Stomach smooth muscle (tissue), 2 donors: ENCODE measurements at regions not wholly inside any gene's neighbourhood (a gene's known extent, or its start where the extent isn't known, plus 50 kb on each side); places are given as distances from the start of the nearest gene placed in this dataset.

ENCODE experiments used
- H3K27ac ChIP-seq: one replicate; pipeline ENCODE4 v1.7.0; 2013; ENCODE audit warnings: mild to moderate bottlenecking, low read length, inconsistent platforms
- H3K27me3 ChIP-seq, 2 donors: one replicate each; pipeline ENCODE4 v1.7.0; 2013; ENCODE audit warnings: low read length in 2 of 2; ENCODE audit not compliant: insufficient read depth in 2 of 2, control insufficient read depth in 1 of 2
- H3K36me3 ChIP-seq, 2 donors: one replicate each; pipeline ENCODE4 v1.7.0; 2013; ENCODE audit warnings: low read length in 2 of 2; ENCODE audit not compliant: control insufficient read depth in 2 of 2, insufficient read depth in 2 of 2
- H3K4me1 ChIP-seq: one replicate; pipeline ENCODE4 v1.7.0; 2013; ENCODE audit warnings: low read length; ENCODE audit not compliant: control insufficient read depth, insufficient read depth
- H3K4me3 ChIP-seq, 2 donors: one replicate each; pipeline ENCODE4 v1.7.0; 2013; ENCODE audit warnings: low read length in 2 of 2
- H3K9ac ChIP-seq, 2 donors: one replicate each; pipeline ENCODE4 v1.7.0; 2013; ENCODE audit warnings: low read length in 2 of 2, mild to moderate bottlenecking in 1 of 2
- H3K9me3 ChIP-seq, 2 donors: one replicate each; pipeline ENCODE4 v1.7.0; 2013; ENCODE audit warnings: low read length in 2 of 2; ENCODE audit not compliant: control insufficient read depth in 2 of 2
- donor health status: healthy.
- donor health status: Pancreatic carcinoma.

DNA sequence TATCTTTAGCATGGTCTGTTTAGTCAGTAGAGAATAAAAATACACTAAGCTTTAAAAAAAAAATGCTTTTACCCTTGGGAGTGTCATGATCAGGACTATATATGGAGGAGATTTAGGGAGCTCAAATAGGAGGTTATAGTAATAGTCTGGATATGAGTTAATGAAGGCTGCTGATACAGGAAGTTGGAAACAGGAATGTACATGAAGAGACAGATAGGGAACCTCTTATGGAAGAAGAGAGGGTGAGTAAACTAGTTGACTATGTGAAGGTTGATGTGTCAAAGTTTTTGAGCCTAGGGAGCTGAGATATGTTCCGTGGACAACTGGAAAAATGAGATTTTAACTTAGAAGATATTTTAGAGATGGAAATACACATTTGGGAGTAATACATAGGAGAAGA, 472.0 kb upstream of the FZD8 start:
- Histone ChIP-seq H3K27ac (no peak overlapping the region), H3K36me3 (no peaks in the 10 kb centered on the region), H3K4me1 (peaks cover 10% of the 10 kb centered on the region), H3K9ac (no peak overlapping the region), H3K27me3 (no peaks in the 10 kb centered on the region), H3K9me3 (no peaks in the 10 kb centered on the region), H3K4me3 (no peak overlapping the region)

DNA sequence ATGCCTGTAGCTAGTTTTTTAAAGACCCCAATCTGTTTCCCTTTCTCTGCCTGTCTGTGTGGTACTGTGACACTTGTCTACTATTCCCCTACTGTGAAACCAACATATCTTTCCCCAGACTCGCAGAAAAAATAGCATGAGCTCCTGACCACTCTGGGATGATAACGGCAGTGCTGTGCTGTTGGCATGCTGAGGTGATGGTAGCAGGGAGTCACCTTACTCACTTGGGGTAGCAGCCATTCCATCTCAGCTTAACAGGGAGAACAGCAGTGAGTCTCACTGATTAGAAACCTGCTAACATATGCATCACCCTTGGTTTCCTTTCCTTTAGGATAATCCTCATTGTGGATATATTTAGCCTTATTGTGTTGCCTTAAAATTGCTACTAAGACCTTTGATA, 469.6 kb upstream of the FZD8 start:
- Histone ChIP-seq H3K27ac (no peak overlapping the region), H3K27me3 (no peaks in the 10 kb centered on the region), H3K4me1 (no peaks in the 10 kb centered on the region), H3K9ac (no peak overlapping the region), H3K36me3 (no peaks in the 10 kb centered on the region), H3K4me3 (no peak overlapping the region), H3K9me3 (no peaks in the 10 kb centered on the region)

DNA sequence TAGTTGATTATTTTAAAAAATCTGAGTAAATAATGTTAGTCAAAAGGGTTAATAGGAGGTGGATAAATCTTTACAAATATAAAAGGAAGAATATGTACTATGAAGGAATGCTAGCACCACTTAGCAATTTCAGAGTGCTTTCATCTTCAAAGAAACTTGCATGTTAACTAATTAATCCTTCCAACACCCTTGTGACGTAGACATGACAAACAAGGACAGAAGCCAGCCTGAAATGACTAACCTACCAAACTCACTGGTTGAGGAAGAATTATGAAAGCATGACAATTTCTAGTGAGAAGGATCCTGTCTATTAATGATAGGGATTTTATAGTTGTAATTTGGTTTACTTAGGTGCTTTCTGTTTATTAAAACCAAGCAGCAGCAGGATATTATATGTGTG, 468.0 kb upstream of the FZD8 start:
- no peaks in the 10 kb centered on the region for H3K36me3 ChIP-seq
- no peak overlapping the region for H3K27ac ChIP-seq
- no peak overlapping the region for H3K9ac ChIP-seq
- H3K4me1 ChIP-seq: no peaks in the 10 kb centered on the region
- H3K27me3 ChIP-seq: no peaks in the 10 kb centered on the region
- no peak overlapping the region for H3K4me3 ChIP-seq
- no peaks in the 10 kb centered on the region for H3K9me3 ChIP-seq

DNA sequence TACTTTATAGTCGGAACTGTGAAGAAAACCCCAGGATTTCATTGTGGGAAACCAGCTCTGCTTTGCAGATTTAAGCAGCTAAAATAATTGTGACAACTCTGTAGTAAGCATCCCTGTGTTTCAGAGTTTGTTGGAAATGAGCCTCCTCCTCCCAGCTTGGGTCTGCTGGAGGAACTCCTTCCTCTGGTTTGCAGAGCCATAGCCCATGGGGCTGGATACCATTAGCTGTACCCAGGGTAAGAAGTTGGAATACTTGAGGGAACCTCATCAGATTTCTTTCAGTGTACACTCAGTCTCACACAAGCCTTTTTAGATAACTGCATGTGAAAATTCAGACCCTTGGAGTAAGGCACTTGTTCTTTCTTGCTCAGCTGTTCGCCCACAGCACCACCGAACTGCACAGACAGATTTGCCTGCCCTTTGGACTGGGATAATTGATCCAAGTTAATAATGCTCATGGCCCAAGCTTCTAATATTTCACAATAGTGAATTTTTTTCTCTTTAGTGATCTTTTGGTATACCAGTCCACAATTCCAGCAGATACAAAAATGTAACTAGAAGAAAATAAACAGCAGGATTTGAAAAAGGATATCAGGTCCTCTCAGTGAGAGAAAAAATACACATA, 467.4 kb upstream of the FZD8 start:
- Histone ChIP-seq H3K4me1 (no peaks in the 10 kb centered on the region), H3K36me3 (no peaks in the 10 kb centered on the region), H3K4me3 (no peak overlapping the region), H3K9ac (no peak overlapping the region), H3K27ac (no peak overlapping the region), H3K9me3 (no peaks in the 10 kb centered on the region), H3K27me3 (no peaks in the 10 kb centered on the region)

DNA sequence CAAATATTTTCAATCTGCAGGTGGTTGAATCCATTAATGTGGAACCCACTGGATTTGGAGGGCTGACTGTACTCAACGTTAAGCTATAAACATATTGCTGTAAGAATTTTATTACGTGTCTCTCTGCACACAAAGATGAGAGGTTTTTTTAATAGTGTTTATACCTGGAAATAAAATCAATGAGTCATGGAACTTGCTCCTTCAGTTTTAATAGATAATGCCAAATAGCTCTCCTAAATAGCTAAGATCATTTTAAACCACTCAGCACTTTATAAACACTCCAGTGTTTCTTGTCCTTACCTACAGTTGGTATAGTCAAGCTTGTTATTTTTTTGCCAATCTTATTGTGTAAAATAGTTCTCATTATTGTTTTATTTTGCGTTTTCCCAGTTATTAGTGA, 455.6 kb upstream of the FZD8 start:
- no peaks in the 10 kb centered on the region for H3K36me3 ChIP-seq
- no peaks in the 10 kb centered on the region for H3K4me1 ChIP-seq
- H3K9ac ChIP-seq: no peak overlapping the region
- H3K27me3 ChIP-seq: no peaks in the 10 kb centered on the region
- H3K4me3 ChIP-seq: no peak overlapping the region
- H3K27ac ChIP-seq: no peak overlapping the region
- H3K9me3 ChIP-seq: peaks cover 0 to 4% of the 10 kb centered on the region in 2 donors

DNA sequence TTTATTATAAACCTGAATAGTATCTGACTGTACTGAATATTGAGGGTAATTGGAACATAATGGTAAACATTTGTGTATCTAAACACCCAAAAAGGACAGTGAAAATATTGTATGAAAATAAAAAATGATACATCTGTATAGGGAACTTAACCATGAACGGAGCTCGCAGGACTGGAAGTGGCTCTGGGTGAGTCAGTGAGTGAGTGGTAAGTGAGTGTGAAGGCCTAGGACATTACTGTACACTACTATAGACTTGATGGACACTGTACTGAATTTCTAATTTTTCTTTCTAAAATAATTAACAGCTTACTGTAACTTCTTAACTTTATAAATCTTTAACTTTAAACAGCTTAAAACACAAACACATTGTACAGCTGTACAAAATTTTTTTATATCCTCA, 454.5 kb upstream of the FZD8 start:
- no peak overlapping the region for H3K9ac ChIP-seq
- H3K36me3 ChIP-seq: no peaks in the 10 kb centered on the region
- peaks cover 0 to 4% of the 10 kb centered on the region in 2 donors for H3K9me3 ChIP-seq
- H3K27me3 ChIP-seq: no peaks in the 10 kb centered on the region
- H3K4me3 ChIP-seq: no peak overlapping the region
- H3K4me1 ChIP-seq: no peaks in the 10 kb centered on the region
- no peak overlapping the region for H3K27ac ChIP-seq

DNA sequence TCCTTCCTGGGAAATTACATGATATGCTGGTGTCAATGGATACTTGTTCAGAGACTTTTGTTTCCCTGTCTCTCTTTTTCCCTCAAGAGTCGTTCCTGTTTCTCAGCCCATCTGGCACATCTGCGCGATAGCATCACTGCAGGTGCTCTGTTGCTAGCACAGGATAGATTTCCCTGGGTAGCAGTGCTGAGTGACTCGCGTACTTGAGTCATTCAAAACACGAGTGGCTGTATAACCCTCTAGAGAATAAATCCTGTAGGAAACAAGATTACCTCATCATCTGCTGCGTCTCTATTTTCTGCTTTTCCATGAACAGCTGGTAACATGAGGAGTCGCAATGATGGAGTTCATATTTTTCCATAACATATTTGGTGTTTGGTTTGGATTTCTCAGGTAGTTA, 452.0 kb upstream of the FZD8 start:
- Histone ChIP-seq H3K9me3 (peaks cover 0 to 4% of the 10 kb centered on the region in 2 donors), H3K4me3 (no peak overlapping the region), H3K9ac (no peak overlapping the region), H3K36me3 (no peaks in the 10 kb centered on the region), H3K27ac (no peak overlapping the region), H3K27me3 (no peaks in the 10 kb centered on the region), H3K4me1 (no peaks in the 10 kb centered on the region)

DNA sequence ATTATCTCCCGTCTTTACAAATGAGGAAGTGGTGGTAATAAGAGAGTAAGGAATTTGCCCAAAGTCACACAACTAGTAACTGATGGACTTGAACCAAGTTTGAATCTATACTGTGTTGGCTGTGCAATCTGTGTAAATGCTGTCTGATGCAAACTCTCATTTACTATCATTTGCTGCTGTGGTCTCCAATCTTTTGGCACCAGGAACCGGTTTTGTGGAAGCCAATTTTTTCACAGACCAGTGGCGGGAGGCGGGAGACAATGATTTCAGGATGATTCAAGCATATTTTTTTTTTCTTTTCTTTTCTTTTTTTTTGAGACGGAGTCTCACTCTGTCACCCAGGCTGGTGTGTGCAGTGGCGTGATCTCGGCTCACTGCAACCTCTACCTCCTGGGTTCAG, 450.0 kb upstream of the FZD8 start:
- Histone ChIP-seq H3K27me3 (no peaks in the 10 kb centered on the region), H3K36me3 (no peaks in the 10 kb centered on the region), H3K9ac (no peak overlapping the region), H3K4me3 (no peak overlapping the region), H3K9me3 (no peaks in the 10 kb centered on the region), H3K27ac (no peak overlapping the region), H3K4me1 (no peaks in the 10 kb centered on the region)

DNA sequence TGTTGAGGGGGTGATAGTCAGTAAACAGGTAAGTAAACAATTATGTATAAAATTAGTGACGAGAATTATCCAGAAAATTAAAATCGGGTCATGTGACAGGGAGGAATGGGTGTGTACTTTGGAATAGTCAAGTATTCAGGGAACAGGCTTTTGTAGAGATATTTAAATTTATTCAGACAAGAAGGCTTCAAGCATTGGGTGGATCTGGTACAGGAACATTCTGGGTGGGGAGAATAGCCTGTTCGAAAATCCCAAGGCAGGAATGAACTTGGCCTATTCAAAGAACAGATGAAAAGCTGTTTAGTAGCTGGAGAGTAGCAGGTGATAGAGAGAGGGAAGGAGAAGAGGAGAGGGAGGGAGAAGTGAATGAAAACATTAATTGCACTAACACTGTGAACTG, 448.9 kb upstream of the FZD8 start:
- no peaks in the 10 kb centered on the region for H3K27me3 ChIP-seq
- H3K4me3 ChIP-seq: no peak overlapping the region
- no peaks in the 10 kb centered on the region for H3K9me3 ChIP-seq
- H3K9ac ChIP-seq: no peak overlapping the region
- H3K36me3 ChIP-seq: no peaks in the 10 kb centered on the region
- no peak overlapping the region for H3K27ac ChIP-seq
- H3K4me1 ChIP-seq: no peaks in the 10 kb centered on the region

DNA sequence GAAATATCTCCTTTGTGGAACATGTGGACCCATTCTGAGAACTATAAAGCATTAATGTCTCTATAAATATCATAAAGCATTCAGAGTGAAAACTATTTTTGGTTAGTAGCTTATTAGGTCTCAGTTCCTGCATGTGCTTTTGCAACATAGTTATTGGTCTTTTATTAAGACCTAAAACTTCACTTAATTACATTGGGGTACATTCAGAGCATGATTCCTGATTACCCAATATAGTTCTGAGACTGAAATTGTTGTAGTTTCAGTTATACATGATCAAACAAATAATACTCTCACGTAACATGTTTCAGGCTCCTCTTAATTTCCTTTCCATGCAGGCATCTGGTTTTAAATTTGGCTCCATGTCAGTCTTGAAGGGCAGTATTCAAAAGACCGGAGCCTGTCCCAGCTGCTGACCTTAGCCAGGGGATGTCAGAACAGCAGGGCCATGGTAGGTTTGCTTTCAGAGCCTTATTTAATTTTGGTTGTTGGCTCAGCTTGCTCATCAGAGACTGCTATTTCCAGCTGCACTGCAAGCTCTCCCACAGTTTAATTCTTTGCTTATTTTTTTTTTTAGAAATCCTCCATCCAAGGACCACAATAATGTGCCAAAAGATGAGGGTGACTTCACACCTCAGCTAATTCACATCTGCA, 447.8 kb upstream of the FZD8 start:
- Histone ChIP-seq H3K27ac (no peak overlapping the region), H3K9me3 (no peaks in the 10 kb centered on the region), H3K4me1 (no peaks in the 10 kb centered on the region)

More for the DNA sequence above, 447.8 kb upstream of the FZD8 start:
- H3K4me3 ChIP-seq: no peak overlapping the region
- no peak overlapping the region for H3K9ac ChIP-seq
- no peaks in the 10 kb centered on the region for H3K36me3 ChIP-seq
- H3K27me3 ChIP-seq: no peaks in the 10 kb centered on the region
